HG03159 (cell line): ENCODE measurements at regions not wholly inside any gene's neighbourhood (a gene's known extent, or its start where the extent isn't known, plus 50 kb on each side); places are given as distances from the start of the nearest gene placed in this dataset.

Experiments used
- ATAC-seq: cut with Tn5 transposase; IDR thresholded peaks from one replicate; pipeline ENCODE4 v1.9.1; 2021; ENCODE audit warnings: mild to moderate bottlenecking, moderate library complexity; ENCODE audit not compliant: unreplicated experiment

DNA sequence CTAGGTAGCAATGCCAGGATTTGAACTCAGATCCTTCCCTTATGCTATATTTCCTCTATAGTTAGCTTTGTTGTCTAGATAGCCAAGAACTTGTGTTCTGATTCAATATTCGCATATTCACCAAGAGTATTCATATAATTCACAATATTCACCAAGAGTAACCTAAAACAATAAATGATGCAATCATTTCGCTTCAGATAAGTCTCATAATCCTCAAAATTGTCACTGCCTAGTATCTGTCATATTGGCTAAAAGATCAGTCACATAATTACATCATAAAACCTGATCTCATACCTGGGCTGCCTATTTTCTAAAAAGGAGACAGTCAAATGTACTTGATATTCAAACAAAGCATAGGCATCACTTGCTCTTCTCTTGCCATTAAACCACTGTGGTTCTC is 199.7 kb upstream of the CPEB2 start:
- ATAC-seq, result no peak

DNA sequence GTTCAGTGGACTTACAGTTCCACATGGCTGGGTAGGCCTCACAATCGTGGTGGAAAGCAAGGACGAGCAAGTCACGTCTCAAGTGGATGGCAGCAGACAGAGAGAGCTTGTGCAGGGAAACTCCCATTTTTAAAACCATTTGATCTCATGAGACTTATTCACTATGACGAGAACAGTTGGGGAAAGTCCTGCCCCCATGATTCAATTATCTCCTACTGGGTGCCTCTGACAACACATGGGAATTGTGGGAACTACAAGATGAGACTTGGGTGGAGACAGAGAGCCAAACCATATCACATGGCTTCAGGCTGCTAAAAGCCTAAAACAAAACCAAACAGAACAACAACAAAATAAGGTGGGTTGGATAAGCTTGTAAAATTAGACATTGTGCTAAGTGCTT is 194.4 kb upstream of the CPEB2 start:
- ATAC-seq, result no peak

DNA sequence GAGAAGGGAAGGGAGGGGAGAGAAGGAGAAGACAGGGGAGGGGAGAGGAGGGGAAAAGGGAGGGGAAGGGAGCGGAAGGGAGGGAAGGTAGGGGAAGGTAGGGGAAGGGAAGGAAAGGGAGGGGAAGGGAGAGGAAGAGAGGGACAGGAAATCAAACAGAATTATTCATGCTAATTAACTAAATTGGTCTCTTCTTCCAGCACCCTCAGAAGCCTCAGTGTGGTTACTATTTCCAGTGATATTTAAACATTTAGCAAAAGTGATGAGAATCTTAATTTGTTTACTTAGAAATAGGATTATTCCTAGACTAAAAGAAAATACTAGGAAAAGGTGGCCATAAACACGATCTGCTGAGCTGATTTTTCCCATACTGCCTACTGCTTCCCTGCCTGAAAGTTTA is 193.1 kb upstream of the CPEB2 start:
- ATAC-seq, result no peak

DNA sequence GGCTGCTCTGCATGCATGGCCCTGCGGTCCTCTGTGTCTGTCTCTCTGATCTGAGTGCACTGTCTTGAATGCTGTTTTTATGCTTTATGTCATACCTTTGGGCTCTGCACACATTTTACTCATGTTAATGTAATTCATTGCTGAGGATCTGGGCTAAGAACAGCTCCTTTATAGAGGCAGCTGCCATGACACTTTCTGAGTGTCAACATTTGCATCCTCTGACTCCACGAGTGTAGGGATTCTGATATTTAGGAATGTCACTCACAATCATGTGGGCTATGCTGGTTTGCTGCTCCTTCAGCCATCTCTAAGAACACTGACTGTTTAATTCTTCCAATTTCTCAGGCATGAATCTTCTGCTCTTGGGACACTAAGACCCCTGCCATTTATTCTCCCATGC is 192.2 kb upstream of the CPEB2 start:
- no peak for ATAC-seq

DNA sequence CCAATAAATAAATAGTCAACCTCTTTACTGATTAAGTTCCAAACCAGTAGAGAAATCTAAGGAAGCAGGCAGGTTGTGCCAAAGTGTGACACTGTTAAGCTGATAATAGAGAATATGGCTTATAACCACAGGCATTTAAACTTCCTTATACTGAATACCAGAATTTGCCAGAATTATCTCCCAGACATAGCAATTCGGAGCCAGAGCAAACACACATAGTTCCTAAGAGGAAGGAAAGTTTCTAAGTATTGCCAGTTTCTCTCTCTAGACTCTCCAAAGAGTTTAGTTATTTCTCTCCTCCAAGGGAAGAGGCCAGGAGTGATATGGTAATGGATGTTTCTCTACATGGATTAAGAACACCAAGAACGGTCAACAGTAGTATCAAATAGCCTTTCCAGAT is 191.7 kb upstream of the CPEB2 start:
- no peak for ATAC-seq

DNA sequence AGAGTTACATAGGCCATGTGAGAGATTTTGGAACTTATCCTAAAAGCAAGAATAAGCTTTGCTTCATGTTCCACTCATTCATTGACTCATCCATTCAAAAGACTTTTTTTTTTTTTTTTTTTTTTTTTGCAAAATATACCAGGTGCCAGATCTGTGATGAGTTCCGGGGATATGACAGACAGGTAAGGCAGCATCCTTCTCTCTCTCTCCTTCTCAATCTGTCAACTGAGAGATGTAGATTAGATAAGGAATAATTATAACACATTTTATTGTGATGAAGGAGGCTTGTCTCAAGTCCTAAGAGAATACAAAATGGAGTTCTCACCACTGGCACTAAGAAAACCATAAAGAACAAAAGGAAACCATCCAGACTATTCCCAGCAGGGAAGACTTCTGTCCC is 190.2 kb upstream of the CPEB2 start:
- no peak for ATAC-seq

DNA sequence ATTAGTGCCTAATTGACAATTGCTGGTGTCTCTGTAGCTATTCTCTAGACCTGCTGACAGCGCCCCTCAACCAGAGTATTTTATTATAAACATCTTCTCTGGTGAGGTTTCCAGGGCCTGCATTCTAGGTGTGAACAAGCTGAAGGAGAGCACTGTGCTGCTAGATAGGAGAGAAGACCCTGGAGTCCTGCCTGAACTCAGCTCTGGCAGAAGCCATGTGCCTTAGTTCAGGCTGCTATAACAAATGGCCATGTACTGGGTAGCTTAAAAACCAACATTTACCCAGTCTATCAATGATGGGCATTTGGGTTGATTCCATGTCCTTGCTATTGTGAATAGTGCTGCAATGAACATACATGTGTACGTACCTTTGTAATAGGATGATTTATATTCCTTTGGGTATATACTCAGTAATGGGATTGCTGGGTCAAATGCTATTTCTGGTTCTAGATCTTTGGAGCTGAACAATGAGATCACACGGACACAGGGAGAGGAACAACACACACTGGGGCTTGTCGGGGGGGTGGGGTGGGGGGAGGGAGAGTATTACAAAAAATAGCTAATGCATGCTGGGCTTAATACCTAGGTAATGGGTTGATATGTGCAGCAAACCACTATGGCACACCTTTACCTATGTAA is 185.5 kb upstream of the CPEB2 start:
- no peak for ATAC-seq

DNA sequence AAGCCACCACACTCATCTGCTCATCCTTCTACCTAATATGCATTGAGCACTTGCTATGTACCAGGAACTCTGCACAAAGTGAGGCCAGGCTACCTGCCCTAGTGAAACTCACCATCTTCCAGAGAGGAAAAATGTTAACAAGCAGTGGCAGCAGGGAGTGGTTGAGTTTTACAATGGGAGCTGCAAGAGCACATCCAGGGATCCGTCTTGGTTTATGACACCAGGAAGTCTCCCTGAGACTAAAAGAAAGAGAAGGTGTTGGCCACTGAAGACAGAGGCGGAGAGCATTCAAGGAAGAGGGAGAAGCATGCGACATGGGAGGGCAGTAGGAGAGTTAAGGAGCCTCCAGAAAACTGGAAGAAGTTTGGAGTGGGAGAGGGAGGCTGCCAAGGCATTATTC is 178.1 kb upstream of the CPEB2 start:
- no peak for ATAC-seq

DNA sequence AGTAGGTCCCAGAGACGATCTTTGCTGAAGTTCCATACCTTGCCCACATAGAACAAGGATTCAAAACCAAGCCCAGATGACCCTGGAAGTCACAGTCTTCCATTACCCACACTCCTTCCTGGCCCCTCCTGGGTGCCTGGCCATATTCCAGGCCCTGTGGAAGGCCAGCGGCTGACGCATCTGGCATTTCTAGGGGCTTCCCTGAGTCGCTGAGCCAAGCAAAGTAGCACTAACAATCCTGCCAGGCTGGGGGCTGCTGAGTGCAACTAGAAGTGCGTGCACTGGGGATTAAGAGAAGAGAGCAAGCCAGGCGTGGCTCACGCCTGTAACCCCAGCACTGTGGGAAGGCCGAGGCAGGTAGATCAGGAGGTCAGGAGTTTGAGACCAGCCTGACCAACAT is 175.2 kb upstream of the CPEB2 start:
- ATAC-seq, result no peak

DNA sequence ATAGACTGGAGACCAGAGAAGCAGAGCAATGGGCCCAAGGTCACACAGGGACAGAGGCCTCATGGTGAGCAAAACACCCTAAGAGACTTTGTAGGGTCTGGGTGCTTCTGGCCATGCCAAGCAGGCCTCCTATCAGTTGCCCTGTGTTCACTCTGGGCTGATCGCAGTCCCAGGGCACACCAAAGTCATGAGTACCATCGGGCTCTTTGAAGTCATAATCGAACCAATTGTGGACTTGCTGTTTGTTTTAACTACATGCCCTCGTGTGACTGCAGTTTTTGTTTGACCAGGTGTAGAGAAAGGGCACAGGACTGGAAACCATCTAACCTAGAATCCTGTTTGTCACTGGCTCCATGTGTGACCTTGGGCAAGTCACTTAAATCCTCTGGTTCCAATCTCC is 172.5 kb upstream of the CPEB2 start:
- no peak for ATAC-seq

DNA sequence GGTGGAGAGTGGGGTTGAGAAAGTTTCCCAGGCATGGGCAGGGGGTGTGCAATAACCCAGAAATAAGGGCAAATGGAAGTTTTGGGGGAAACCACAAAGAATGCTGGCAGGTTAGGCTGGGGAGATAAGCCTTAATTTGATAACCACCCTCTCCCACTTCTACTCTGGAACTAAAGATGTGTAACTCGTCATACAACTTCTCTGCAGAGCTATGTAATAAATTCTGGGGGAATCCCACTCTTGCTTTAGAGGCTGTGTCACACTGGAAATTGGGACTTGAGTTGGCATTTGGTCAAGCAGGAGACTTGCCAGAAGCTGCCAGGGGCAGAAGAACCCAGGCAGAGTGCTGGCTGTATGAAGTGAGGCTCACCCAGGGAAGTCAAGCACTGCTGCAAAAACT is 170.9 kb upstream of the CPEB2 start:
- no peak for ATAC-seq

DNA sequence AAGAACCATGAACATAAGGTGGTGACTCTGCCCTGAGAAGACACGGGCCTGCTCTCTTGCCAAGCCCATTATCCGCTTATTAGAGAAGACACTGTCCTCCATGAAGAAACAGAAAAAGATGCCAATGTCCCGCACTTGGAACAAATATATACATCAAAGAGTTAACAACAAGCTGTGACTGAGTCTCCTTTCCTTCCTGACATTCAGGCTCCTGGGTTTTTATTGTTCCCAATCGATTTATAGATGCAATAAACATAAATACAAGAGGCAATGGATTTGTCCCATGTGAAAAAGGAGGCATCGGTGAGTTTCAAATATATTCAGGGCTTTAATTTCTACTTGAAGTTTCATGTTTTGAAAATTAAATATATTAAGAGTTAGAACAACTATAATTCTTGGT is 169.2 kb upstream of the CPEB2 start:
- no peak for ATAC-seq

DNA sequence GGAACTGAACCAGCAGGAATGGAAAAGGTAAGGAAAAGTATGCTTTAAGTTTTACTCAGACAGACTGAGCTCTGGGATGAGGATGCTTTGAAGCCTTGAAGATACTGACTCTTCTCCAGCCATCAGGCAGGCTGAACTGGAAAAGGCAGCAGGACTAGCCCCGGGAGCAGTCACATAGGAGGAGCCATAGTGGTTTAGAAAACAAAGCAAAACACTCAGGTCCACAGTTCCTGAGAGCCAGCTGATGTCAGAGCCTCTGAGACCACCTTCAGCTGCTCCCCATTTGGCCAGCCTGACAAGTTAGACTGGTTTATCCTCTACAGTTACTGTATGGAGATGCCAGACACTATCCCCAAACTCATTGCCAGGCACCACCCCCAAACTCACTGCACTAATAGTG is 167.9 kb upstream of the CPEB2 start:
- no peak for ATAC-seq

DNA sequence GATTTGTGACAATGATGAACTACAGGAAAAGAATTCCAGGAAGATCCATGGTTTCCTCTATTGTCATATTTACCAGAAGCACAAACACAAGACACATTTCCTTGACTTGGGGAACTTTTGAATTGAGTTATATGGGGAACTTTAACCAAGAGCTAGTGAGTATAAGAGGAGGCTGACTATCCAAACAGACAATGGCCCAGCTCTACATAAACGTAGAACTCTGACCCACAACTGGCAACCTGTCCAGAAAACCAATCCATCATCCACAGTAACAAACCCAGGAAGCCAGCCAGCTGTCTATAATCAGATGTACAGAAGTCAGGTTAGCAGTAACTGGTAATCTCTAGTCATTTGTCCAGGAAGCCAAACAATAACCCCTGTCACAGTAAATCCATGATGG is 167.0 kb upstream of the CPEB2 start:
- no peak for ATAC-seq

DNA sequence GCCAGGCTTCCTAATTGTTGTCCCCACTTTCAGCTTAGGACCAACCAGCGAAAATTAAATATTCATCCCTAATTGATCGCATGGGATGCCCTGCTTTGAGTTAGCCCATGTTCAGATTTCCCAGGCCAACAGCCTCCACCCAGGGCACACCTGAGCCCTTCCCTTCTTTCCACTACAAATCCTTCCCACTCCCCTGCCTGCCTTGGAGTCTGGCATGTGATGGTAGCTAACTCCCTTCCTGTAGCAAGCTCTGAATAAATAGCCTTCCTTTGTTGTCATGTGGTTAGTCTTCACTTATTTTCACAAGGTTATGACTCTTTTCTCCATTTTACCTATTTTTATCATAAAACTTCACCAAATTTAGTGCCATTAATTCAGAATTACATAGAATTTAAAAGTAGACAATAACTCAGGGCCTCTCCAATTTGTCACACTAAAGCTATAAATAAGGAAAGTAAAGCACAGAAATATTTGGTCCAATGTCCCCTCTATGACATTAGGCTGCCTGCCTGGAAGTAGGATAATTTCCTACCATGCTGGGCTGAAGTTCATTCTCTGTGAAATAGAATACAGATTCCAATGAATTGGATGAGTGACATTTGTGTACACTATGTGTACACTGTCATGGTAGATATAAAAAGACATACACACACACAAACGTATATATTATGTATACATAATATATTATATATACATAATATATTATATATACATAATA is 166.4 kb upstream of the CPEB2 start:
- no peak for ATAC-seq

DNA sequence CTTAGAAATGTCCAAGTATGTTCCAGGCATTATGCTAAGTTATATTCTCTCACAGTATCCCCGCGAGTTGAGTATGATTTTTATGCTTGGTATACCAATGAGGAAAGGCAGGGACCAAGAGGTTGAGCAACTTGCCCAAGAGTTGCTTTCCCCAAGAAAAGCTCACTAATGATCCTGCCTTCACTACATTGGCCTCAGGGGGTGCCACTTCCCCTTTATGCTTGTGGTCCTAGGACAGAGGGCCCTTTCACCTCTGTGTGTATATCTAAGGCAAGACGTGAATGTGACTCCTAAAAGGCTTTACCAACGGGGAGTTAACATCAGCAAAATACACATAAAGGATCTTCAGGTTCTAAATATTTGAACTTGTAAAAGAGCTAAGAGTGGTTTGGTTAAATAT is 164.4 kb upstream of the CPEB2 start:
- no peak for ATAC-seq

DNA sequence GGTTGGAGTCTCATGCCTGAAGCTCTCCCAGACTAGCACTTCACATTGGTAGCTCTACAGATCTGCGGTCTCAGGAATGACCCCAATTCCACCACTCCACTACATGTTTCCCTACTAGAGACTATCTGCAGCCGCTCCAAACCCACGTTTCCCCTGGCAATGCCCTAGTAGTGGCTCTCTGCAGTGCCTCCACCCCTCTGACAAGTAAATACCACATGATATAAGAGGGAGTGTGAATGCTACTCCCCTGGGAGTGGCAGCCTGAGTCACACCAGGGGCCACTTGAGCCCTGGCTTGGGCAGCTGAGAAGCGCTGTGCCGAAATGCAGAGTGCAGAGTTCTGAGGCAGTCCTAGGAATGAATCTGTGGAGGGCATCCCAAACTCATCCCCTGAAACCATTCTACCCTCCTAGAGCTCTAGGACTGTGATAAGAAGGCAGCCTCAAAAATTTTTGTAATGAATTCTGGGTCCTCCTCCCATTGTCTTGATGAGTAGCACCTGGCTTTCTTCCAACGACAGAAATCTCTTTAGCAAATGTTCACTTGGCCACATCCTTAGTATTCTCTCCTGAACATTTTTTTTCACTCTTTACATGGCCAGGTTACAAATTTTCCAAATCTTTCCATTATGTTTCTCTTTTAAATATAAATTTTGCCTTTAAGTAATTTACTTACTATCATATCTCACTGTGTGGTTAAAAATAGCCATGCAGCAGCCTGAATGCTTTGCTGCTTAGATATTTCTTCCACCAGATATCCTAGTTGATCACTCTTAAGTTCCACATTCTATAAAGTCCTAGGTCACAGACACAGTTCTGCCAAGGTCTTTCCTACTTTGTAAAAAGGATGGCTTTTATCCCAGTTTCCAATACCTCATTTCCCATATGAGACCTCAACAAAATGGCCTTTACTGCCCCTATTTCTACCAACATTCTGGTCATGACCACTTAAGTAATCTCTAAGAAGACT is 160.2 kb upstream of the CPEB2 start:
- ATAC-seq, result no peak

DNA sequence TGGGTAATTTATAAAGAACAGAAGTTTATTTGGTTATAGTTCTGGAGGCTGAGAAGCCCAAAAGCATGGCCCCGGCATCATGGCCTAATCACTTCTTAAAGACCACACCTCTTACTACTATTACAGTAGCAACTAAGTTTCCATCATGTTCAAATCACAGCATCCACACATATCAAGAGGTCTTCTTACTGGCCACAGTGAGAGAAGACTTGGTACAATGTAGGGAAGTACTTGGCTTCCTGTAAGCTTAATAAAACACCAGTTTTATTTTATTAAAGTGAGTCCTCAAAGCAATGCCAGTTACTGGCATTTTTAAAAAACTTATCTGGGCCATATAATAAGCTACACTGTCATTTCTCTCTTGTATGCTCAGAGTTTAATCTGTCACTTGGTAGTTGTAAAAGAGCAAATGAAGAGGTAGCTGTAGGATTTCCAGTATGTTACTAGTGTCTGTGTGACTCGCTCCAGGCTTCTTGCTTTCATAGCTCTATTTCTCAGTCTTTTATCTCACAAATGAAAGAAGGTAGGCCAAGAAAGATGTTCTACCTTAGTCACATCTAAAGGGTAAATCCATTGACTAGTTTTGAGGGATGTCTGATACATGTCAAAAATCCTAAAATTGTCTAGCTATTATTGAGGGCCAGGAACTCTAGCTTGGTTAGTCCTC is 159.2 kb upstream of the CPEB2 start:
- no peak for ATAC-seq

DNA sequence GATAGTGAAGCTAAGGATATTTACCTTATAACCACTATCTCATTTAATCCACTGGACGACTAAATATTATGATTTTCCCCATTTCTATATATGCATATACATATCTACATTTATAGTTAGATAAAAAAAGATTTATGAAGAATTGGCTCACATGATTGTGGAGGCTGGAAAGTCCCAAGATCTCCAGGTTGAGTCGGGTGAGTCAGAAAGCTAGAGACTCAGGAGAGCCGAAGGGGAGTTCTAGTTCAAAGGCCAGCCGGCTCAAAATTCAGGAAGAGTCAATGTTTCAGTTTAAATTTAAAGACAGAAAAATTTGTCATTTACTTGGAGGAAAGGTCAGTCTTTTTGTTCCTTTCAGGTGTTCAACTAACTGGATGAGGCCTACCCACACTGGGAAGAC is 158.2 kb upstream of the CPEB2 start:
- no peak for ATAC-seq

DNA sequence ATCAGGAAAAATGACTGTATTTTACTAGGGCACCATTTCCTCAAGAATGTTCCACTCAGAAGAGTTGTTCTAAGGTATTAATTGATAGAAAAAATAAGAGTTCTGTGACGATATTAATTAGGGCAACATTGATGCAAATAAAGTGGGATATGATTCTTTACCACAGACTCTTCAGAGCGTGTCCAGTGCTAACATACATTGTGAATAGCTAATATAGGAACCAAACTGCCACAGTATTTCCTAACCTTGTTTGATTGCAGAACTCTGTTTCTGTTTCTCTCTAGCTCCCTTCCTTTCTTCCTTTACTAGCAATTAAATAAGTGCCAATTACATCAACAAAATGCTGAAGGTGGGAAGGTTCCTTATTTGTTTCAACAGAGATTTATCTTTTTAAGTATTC is 154.1 kb upstream of the CPEB2 start:
- ATAC-seq, result no peak

DNA sequence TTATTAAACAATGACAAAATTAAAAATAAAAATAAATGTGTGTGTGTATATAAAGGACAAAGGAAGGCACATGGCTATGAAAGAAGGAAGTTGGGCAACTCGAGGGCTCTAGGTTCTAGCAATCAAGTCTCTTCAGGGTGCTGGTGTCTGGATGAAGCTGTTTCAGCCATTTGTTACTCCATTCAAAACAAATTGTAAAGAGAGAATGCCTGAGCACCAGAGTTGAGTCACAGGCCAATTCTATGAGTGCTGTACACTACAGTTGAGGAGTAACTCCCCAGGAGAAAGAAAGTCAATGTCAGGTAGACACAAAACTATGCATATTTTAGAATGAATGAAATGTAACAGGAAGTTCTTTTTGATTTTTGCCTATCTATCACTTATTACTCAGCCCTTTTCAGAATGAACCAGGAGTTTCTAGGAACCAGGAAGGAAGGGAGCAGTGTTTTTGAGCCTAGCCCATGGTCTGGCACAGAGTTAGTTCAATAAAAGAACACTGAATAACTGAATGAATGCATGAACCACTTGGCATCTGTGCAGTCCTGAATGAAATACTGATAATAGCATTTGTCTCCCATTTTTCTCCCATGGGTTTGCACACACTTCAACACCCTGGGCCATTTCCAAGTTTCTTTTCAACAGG is 151.7 kb upstream of the CPEB2 start:
- no peak for ATAC-seq
